SU-DHL-6 (cell line): ENCODE measurements at regions not wholly inside any gene's neighbourhood (a gene's known extent, or its start where the extent isn't known, plus 50 kb on each side); places are given as distances from the start of the nearest gene placed in this dataset.

ENCODE experiments used
- CTCF ChIP-seq: fragments of 200-600 bp; sonication (generic); IDR thresholded peaks from one replicate; pipeline ENCODE4 v1.5.1; 2017; ENCODE audit warnings: antibody characterized with exemption, mild to moderate bottlenecking, low read length, moderate library complexity; ENCODE audit not compliant: insufficient read depth, poor library complexity, severe bottlenecking
- EZH2phosphoT487 ChIP-seq: fragments of 200-600 bp; sonication (generic), shearing (Covaris generic); conservative IDR thresholded peaks from 2 replicates; pipeline ENCODE4 v1.6.1; 2018; ENCODE audit warnings: mild to moderate bottlenecking, antibody characterized with exemption, low read length, moderate library complexity, mixed read lengths

- TF ChIP-seq CTCF (no peak), EZH2phosphoT487 (no peak)
These were observed 489.5 kb upstream of the B3GAT1 start for GRCh38 chr11:134901542-134901941.
